Hepatocyte (in vitro differentiated cells): ENCODE measurements at regions not wholly inside any gene's neighbourhood (a gene's known extent, or its start where the extent isn't known, plus 50 kb on each side); places are given as distances from the start of the nearest gene placed in this dataset.

Source experiments
- DNase-seq: peaks from one replicate; pipeline ENCODE4 v3.0.0-alpha.2; 2016; ENCODE audit warnings: low spot score
- H2AFZ ChIP-seq: fragments of 200-600 bp; sonication (generic); 2 replicates; pipeline ENCODE4 v1.6.0; 2016; ENCODE audit warnings: antibody characterized with exemption, mild to moderate bottlenecking
- H3K27ac ChIP-seq: fragments of 200-600 bp; sonication (generic); 2 replicates; pipeline ENCODE4 v1.5.1; 2016; ENCODE audit warnings: mild to moderate bottlenecking
- H3K27me3 ChIP-seq: fragments of 200-600 bp; sonication (generic); 2 replicates; pipeline ENCODE4 v1.6.1; 2016
- H3K36me3 ChIP-seq: fragments of 200-600 bp; sonication (generic); replicated peaks from 2 replicates; pipeline ENCODE4 v1.5.1; 2016; ENCODE audit warnings: low read depth; ENCODE audit not compliant: insufficient read depth
- H3K4me1 ChIP-seq: fragments of 200-600 bp; sonication (generic); 2 replicates; pipeline ENCODE4 v1.5.1; 2016; ENCODE audit warnings: mild to moderate bottlenecking, moderate library complexity; ENCODE audit not compliant: insufficient read depth
- H3K4me2 ChIP-seq: fragments of 200-600 bp; sonication (generic); 2 replicates; pipeline ENCODE4 v1.6.0; 2016
- H3K4me3 ChIP-seq: fragments of 200-600 bp; sonication (generic); 2 replicates; pipeline ENCODE4 v1.5.1; 2016; ENCODE audit warnings: mild to moderate bottlenecking
- H3K79me2 ChIP-seq: fragments of 200-600 bp; sonication (generic); 2 replicates; pipeline ENCODE4 v1.6.0; 2017; ENCODE audit warnings: mild to moderate bottlenecking
- H3K9me2 ChIP-seq: fragments of 200-600 bp; sonication (generic); replicated peaks from 2 replicates; pipeline ENCODE4 v1.6.0; 2017; ENCODE audit warnings: mild to moderate bottlenecking; ENCODE audit not compliant: insufficient read depth
- H3K9me3 ChIP-seq: fragments of 200-600 bp; sonication (generic); 2 replicates; pipeline ENCODE4 v1.5.1; 2016; ENCODE audit warnings: low read depth, mild to moderate bottlenecking
- H4K20me1 ChIP-seq: fragments of 200-600 bp; sonication (generic); 2 replicates; pipeline ENCODE4 v1.6.0; 2016; ENCODE audit warnings: mild to moderate bottlenecking; ENCODE audit not compliant: insufficient read depth, poor library complexity, severe bottlenecking
- EZH2 ChIP-seq: fragments of 200-600 bp; sonication (generic); IDR thresholded peaks from 2 replicates; pipeline ENCODE4 v1.6.1; 2016; ENCODE audit warnings: antibody characterized with exemption, mild to moderate bottlenecking, borderline replicate concordance
- EZH2phosphoT487 ChIP-seq: fragments of 200-600 bp; sonication (generic); IDR thresholded peaks from one replicate; pipeline ENCODE4 v1.6.1; 2018; ENCODE audit warnings: antibody characterized with exemption, mild to moderate bottlenecking, low read depth, moderate library complexity; ENCODE audit not compliant: unreplicated experiment, severe bottlenecking
- WGBS: methylation state at CpG from one replicate; pipeline ENCODE4 v1.1.6; 2016; ENCODE audit warnings: low lambda C conversion rate; ENCODE audit errors: missing lambda C conversion rate; 5-methylcytosine and 5-hydroxymethylcytosine counted together
- TF ChIP-seq, protein P1 (sequence below): fragments of 200-600 bp; sonication (generic); IDR thresholded peaks from 2 replicates; pipeline ENCODE4 v1.5.1; 2016; ENCODE audit warnings: antibody characterized with exemption, mild to moderate bottlenecking; ENCODE audit not compliant: poor library complexity

DNA sequence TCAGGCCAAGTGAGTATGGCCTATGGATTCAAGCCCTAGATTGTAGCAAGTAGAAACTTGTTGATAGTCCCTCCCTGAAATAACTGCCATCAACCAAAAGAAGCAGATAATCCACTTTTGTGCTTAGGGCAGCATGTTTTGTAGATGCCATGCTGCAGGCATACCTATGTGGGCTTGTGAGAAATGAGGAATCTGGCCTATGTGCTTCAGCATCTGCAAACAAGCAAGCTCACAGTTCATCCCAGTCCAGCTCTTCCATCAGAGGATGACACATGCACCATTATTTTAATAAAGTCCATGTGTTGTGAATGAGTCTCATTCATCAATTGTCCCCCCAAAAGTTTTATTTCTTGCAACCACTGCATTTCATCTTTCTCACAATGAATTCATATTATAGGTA, 421.9 kb upstream of the DIPK2B start:
- no peak for DNase-seq
- H3K4me3 ChIP-seq: no peak overlapping the region
- TF ChIP-seq, protein P1, sequence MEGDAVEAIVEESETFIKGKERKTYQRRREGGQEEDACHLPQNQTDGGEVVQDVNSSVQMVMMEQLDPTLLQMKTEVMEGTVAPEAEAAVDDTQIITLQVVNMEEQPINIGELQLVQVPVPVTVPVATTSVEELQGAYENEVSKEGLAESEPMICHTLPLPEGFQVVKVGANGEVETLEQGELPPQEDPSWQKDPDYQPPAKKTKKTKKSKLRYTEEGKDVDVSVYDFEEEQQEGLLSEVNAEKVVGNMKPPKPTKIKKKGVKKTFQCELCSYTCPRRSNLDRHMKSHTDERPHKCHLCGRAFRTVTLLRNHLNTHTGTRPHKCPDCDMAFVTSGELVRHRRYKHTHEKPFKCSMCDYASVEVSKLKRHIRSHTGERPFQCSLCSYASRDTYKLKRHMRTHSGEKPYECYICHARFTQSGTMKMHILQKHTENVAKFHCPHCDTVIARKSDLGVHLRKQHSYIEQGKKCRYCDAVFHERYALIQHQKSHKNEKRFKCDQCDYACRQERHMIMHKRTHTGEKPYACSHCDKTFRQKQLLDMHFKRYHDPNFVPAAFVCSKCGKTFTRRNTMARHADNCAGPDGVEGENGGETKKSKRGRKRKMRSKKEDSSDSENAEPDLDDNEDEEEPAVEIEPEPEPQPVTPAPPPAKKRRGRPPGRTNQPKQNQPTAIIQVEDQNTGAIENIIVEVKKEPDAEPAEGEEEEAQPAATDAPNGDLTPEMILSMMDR: no peak
- TF ChIP-seq EZH2phosphoT487: no peak
- TF ChIP-seq EZH2: no peak

GRCh38 chrX:45622042-45622423, 421.4 kb upstream of the DIPK2B start:
- no peaks in the 10 kb centered on the region for H3K79me2 ChIP-seq
- peaks cover 3% of the 10 kb centered on the region for H3K9me3 ChIP-seq
- no peak overlapping the region for H3K4me3 ChIP-seq
- H2AFZ ChIP-seq: no peak overlapping the region
- H3K9me2 ChIP-seq: no peaks in the 10 kb centered on the region
- no peaks in the 10 kb centered on the region for H4K20me1 ChIP-seq
- H3K36me3 ChIP-seq: no peaks in the 10 kb centered on the region
- H3K27ac ChIP-seq: no peak overlapping the region
- TF ChIP-seq EZH2phosphoT487 (no peak), EZH2 (no peak)
- TF ChIP-seq, protein P1: no peak
- H3K4me2 ChIP-seq: no peak overlapping the region
- H3K4me1 ChIP-seq: no peaks in the 10 kb centered on the region
- no peak for DNase-seq
- H3K27me3 ChIP-seq: no peaks in the 10 kb centered on the region
- 74% methylated on average over 3 of the region's 3 CpGs for WGBS

More for the DNA sequence above, 421.9 kb upstream of the DIPK2B start:
- Histone ChIP-seq H3K9me2 (no peaks in the 10 kb centered on the region), H3K36me3 (no peaks in the 10 kb centered on the region), H3K4me2 (no peak overlapping the region), H3K27me3 (no peaks in the 10 kb centered on the region), H3K27ac (peak overlapping the region; percentile 7), H3K4me1 (no peaks in the 10 kb centered on the region), H4K20me1 (no peaks in the 10 kb centered on the region), H3K9me3 (peaks cover 3% of the 10 kb centered on the region), H3K79me2 (no peaks in the 10 kb centered on the region), H2AFZ (no peak overlapping the region)

DNA sequence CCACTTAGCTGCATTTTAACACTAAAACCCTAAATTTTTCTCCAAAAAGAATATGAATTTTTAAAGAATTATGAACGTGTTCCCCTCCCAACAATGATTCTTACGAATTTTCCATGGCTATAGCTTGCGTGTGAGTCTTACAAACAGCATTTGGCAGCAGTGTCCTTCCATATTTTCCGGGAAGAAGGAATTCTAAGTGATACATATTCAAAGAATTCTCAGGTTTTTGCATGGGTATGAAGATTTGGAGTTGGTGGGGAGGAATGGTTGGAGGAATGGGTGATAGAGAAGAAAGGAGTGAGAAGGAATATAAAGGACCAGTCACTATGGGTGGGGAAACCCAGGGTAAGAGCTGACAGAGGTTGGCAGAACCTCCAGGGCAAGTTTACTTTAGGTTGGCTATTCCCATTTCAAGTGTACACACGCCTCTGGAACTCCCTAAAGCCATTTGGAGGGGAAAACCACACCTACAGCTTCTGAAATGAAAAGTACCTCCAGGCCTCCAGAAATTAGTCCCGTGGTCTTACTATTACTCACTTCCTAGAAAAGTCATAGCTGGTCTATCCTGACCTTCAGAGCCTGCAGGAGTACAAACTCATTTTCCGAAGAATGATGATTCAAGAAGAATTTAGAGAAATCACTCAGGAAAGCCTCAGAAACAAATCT, 420.8 kb upstream of the DIPK2B start:
- no peaks in the 10 kb centered on the region for H3K79me2 ChIP-seq
- H3K36me3 ChIP-seq: no peaks in the 10 kb centered on the region
- TF ChIP-seq EZH2 (no peak), EZH2phosphoT487 (no peak)
- TF ChIP-seq, protein P1: no peak
- WGBS: 52% methylated on average over 7 of the region's 7 CpGs
- no peak overlapping the region for H3K4me3 ChIP-seq
- no peaks in the 10 kb centered on the region for H3K27me3 ChIP-seq
- H3K4me1 ChIP-seq: no peaks in the 10 kb centered on the region
- no peaks in the 10 kb centered on the region for H3K9me2 ChIP-seq
- no peak overlapping the region for H3K4me2 ChIP-seq
- H3K9me3 ChIP-seq: peaks cover 3% of the 10 kb centered on the region
- H4K20me1 ChIP-seq: no peaks in the 10 kb centered on the region
- DNase-seq: no peak
- H2AFZ ChIP-seq: no peak overlapping the region
- H3K27ac ChIP-seq: no peak overlapping the region
